ENCODE measurements at regions not wholly inside any gene's neighbourhood (a gene's known extent, or its start where the extent isn't known, plus 50 kb on each side); places are given as distances from the start of the nearest gene placed in this dataset.
"Not testable (repeated sequence)": the region's sequence is repeated elsewhere in the genome, so short reads cannot be mapped to it uniquely, and the experiment has no call there.

DNA sequence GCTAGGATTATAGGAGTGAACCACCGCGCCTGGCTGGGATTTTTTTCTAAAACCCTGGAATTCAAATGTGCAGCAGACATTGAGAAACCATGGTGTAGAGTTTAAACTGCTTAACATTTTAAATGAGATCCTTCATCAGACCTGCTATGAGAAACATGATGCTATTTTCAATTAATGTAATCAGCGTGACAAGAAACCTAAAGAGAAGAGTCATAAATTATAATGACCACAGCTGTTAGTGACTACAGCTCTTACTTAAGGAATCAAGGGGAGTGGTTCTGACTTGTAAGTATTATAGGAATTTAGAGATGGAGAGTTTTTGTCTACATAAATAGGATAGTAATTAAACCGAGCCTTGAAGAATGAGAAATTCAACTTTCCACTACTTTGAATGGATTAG lies 170.6 kb downstream of the BARX2 start:
- H3K27ac ChIP-seq = no peak overlapping the region
- H3K4me1 ChIP-seq = no peaks in the 10 kb centered on the region
- no peaks in the 10 kb centered on the region for H3K9me3 ChIP-seq
- H3K4me3 ChIP-seq = no peak overlapping the region
- ATAC-seq (no peak), DNase-seq (no peak)
- H3K27me3 ChIP-seq (ENCODE audit: low read depth) = no peaks in the 10 kb centered on the region
- intact Hi-C loops (cut with DNase I) = no loop called here
- no peaks in the 10 kb centered on the region for H3K36me3 ChIP-seq
- TF ChIP-seq, protein P1, sequence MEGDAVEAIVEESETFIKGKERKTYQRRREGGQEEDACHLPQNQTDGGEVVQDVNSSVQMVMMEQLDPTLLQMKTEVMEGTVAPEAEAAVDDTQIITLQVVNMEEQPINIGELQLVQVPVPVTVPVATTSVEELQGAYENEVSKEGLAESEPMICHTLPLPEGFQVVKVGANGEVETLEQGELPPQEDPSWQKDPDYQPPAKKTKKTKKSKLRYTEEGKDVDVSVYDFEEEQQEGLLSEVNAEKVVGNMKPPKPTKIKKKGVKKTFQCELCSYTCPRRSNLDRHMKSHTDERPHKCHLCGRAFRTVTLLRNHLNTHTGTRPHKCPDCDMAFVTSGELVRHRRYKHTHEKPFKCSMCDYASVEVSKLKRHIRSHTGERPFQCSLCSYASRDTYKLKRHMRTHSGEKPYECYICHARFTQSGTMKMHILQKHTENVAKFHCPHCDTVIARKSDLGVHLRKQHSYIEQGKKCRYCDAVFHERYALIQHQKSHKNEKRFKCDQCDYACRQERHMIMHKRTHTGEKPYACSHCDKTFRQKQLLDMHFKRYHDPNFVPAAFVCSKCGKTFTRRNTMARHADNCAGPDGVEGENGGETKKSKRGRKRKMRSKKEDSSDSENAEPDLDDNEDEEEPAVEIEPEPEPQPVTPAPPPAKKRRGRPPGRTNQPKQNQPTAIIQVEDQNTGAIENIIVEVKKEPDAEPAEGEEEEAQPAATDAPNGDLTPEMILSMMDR (IDR thresholded peaks at IDR 0.05) = no peak

DNA sequence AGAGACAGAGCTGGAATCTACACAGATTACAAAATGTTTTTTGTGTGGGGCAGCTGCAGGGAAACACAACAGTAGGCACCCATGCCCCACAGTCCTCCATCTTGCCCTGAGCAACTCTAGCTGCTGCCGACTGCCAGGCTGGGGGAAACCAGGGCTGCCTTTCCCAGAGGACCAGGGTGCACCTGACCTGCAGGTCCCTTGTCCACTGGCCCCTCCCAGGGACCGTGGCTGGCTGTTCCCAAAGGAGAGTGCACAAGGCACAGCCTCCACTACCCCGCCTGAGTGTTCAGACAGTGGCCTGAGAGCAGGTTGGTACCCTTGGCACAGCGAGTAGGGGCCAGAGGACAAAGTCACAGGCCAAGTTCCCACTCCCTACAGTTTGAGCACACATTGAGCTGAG lies 181.8 kb downstream of the BARX2 start:
- no peaks in the 10 kb centered on the region for H3K36me3 ChIP-seq
- H3K9me3 ChIP-seq = no peaks in the 10 kb centered on the region
- no peaks in the 10 kb centered on the region for H3K27me3 ChIP-seq (ENCODE audit: low read depth)
- TF ChIP-seq, protein P1 (IDR thresholded peaks at IDR 0.05) = no peak
- intact Hi-C loops (cut with DNase I) = no loop called here
- DNase-seq = no peak
- no peak overlapping the region for H3K27ac ChIP-seq
- ATAC-seq = no peak
- no peak overlapping the region for H3K4me3 ChIP-seq
- no peaks in the 10 kb centered on the region for H3K4me1 ChIP-seq

DNA sequence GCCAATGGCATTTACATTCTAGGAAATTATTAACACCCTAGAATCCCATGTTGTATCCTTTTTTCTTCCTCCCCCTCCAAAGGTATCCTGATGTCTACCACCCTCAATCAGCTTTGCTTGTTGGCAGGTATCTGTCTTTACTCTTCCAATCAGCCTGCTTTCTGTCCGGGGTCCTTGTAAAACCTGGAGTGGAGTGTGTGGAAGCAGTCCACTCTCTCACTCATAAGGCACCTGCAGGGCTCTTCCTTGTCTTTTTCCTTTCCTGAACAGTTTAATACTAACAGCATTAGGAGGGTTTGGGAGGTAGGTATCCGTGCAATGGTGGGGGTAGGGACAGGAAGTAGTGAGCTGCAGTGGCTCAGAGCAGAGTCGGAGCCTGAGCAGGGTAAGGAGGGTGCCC lies 193.4 kb downstream of the BARX2 start:
- Histone ChIP-seq H3K36me3 (no peaks in the 10 kb centered on the region), H3K27me3 (ENCODE audit: low read depth) (no peaks in the 10 kb centered on the region), H3K4me3 (no peak overlapping the region), H3K4me1 (no peaks in the 10 kb centered on the region), H3K9me3 (peaks cover 4% of the 10 kb centered on the region), H3K27ac (no peak overlapping the region)
- TF ChIP-seq, protein P1 (IDR thresholded peaks at IDR 0.05) = no peak
- no peak for DNase-seq
- intact Hi-C loops (cut with DNase I) = no loop called here
- ATAC-seq = peak in 1 of 2 donors; percentile 32

DNA sequence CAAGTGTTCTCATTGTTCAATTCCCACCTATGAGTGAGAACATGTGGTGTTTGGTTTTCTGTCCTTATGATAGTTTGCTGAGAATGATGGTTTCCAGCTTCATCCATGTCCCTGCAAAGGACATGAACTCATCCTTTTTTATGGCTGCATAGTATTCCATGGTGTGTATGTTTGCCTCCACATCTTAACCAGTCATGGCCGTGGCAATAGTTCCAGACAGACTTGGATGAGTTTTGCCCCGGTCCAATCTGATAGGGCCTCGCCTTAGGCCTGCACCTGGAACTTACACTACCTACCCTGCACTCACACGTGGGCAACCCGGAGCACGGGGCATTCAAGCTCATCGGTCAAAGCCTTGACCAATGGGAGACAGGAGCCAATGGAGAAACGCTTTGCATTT lies 197.0 kb downstream of the BARX2 start:
- H3K27me3 ChIP-seq (ENCODE audit: low read depth); intact Hi-C loops (cut with DNase I); H3K4me1 ChIP-seq; H3K9me3 ChIP-seq; H3K4me3 ChIP-seq; ATAC-seq; H3K36me3 ChIP-seq; H3K27ac ChIP-seq; DNase-seq: not testable (repeated sequence)

DNA sequence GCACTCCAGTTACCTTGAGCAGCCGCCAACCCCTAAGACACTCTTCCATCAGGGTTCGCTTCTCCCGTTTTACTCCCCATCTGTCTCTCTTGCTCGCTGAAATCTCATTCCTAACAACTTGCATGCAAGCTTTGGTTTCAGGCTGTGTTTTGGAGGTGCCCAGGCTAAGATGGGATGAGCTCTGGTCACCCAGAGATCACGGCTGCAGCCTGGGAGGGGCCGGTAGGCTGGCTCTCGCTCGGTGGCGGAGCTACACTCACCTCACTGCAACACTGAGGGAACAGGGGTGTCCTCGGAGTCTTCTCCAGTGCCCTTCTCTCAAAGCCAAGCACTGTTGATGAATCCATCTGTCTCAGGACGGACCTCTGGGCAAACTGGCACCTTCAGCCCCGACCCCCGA lies 197.5 kb downstream of the BARX2 start:
- H3K27me3 ChIP-seq (ENCODE audit: low read depth) = no peaks in the 10 kb centered on the region
- no peak for ATAC-seq

DNA sequence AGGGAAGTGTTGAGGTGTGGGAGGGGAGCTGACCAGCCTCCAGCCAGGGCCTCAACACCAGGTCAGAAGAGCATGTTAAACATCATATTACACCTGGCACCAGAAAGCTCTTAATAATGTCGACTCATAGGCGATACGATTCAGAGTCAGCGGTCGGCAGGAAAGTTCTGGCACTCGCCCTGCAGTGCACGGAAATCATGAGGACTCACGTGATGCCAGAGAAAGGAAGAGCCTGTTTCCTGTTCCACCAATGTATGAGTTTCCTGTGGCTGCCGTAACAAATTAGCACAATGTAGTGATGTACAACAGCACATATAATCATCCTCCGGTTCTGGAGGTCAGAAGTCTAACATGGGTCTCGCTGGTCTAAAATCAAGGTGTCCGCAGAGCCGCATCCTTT lies 198.8 kb downstream of the BARX2 start:
- Histone ChIP-seq H3K27me3 (ENCODE audit: low read depth) (no peaks in the 10 kb centered on the region), H3K4me3 (no peak overlapping the region), H3K27ac (no peak overlapping the region), H3K4me1 (no peaks in the 10 kb centered on the region), H3K9me3 (peaks cover 2% of the 10 kb centered on the region), H3K36me3 (no peaks in the 10 kb centered on the region)
- ATAC-seq (no peak), DNase-seq (no peak)
- intact Hi-C loops (cut with DNase I) = no loop called here
- TF ChIP-seq, protein P1 (IDR thresholded peaks at IDR 0.05) = no peak

More for the DNA sequence above, 197.5 kb downstream of the BARX2 start:
- Histone ChIP-seq H3K9me3 (peaks cover 4% of the 10 kb centered on the region), H3K4me3 (no peak overlapping the region), H3K27ac (no peak overlapping the region), H3K4me1 (no peaks in the 10 kb centered on the region), H3K36me3 (no peaks in the 10 kb centered on the region)
- TF ChIP-seq, protein P1 (IDR thresholded peaks at IDR 0.05) = no peak
- intact Hi-C loops (cut with DNase I) = no loop called here
- no peak for DNase-seq
